Lung (tissue), 11 donors: ENCODE measurements at regions not wholly inside any gene's neighbourhood (a gene's known extent, or its start where the extent isn't known, plus 50 kb on each side); places are given as distances from the start of the nearest gene placed in this dataset.

Experiments
- ATAC-seq: fragments of 200-7000 bp; cut with Tn5 transposase; one replicate; pipeline ENCODE4 v1.9.1; 2020; ENCODE audit warnings: moderate number of reproducible peaks; ENCODE audit not compliant: insufficient read depth, low FRiP score
- DNase-seq, 3 donors: peaks; one replicate each; pipeline ENCODE4 v3.0.0-alpha.2; 2013 to 2017
- H3K27ac ChIP-seq, 2 donors: one replicate each; pipeline ENCODE4 v1.5.1; 2013; ENCODE audit warnings: mild to moderate bottlenecking in 2 of 2, moderate library complexity in 2 of 2, control low read depth in 1 of 2, inconsistent platforms in 1 of 2, low read depth in 1 of 2, low read length in 1 of 2
- H3K27me3 ChIP-seq, 3 donors: one replicate each; pipeline ENCODE4 v1.5.1; 2013; ENCODE audit warnings: low read length in 2 of 3; ENCODE audit not compliant: control insufficient read depth in 3 of 3, insufficient read depth in 3 of 3
- H3K36me3 ChIP-seq, 4 donors: one replicate each; pipeline ENCODE4 v1.5.1; 2013; ENCODE audit warnings: low read length in 4 of 4, mild to moderate bottlenecking in 1 of 4, moderate library complexity in 1 of 4; ENCODE audit not compliant: control insufficient read depth in 4 of 4, insufficient read depth in 4 of 4
- H3K4me1 ChIP-seq, 5 donors: one replicate each; pipeline ENCODE4 v1.5.1; 2013; ENCODE audit warnings: low read length in 5 of 5, mild to moderate bottlenecking in 2 of 5, moderate library complexity in 1 of 5; ENCODE audit not compliant: control insufficient read depth in 5 of 5, insufficient read depth in 5 of 5
- H3K4me3 ChIP-seq: one replicate; pipeline ENCODE4 v1.5.1; 2013; ENCODE audit warnings: mild to moderate bottlenecking, control low read depth, moderate library complexity
- H3K9ac ChIP-seq, 2 donors: one replicate each; pipeline ENCODE4 v1.5.1; 2013; ENCODE audit warnings: low read length in 2 of 2, control low read depth in 1 of 2; ENCODE audit not compliant: insufficient read depth in 1 of 2
- H3K9me3 ChIP-seq, 4 donors: one replicate each; pipeline ENCODE4 v1.5.1; 2013; ENCODE audit warnings: low read length in 3 of 4, mild to moderate bottlenecking in 1 of 4, moderate library complexity in 1 of 4; ENCODE audit not compliant: control insufficient read depth in 4 of 4, insufficient read depth in 3 of 4
- WGBS, 2 donors: extraction: QIAGEN DNeasy Blood & Tissue Kit; methylation state at CpG; one replicate each; pipeline ENCODE4 v1.1.7; 2013; 5-methylcytosine and 5-hydroxymethylcytosine counted together
- TF ChIP-seq, protein P1 (sequence below): IDR thresholded peaks from 2 replicates; pipeline ENCODE4 v1.5.1; 2012; ENCODE audit warnings: mild to moderate bottlenecking; ENCODE audit errors: control extremely low read depth, extremely low read depth
- donor health status: control.
- donor health status: control.
- donor health status: Bipolar disorder and iron deficiency.
- donor health status: healthy.
- donor health status: DM: yes; HTN: yes; CAD: no.

DNA sequence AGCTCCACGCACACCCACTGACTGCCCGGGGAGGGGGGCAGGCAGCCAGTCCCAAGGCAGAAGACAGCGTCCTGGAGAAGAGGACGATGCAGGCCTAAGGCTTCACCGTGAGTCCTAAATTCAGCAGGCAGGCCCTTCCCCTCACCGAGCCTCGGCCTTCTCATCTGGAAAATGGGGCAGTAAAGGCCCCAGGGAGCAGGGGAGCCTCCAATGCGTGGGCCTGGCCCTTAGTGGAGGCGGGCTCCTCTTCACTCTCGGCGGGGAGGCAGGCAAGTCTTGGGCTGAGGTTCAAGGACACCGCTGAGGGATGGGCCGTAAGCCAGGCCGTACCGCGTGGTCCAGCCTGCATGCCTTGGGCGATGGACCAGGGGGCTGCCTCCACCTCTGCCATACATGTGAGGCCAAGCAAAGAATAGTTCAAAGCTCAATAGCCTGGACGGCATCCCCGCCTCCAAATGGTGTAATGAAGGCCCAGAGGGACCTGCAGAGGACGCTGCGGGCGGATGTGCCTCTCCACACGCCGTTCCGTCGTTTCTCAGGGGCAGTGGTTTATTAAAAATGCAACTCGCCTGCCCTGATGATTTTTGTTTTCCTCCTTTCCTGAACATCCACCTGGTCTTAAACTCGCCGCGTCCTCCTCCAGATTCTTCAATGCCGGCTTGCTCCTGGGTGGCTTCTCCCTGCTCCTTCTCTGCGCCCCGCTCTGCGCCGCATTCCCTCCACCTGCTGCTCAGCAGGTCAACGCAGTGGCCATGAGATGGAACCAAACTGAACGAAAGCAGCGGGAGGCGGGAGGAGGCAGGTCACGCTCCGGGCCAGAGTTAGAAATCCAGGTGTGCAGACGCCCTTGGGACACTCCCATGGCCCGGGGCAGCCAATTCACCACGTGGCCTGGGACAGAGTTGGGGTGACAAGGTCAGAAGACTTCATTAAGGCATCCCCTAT is 627.8 kb downstream of the TBC1D22A start:
- DNase-seq (no peak), ATAC-seq (no peak)
- Histone ChIP-seq H3K36me3 (no peaks in the 10 kb centered on the region), H3K27ac (no peak overlapping the region), H3K27me3 (no peaks in the 10 kb centered on the region), H3K4me3 (no peak overlapping the region), H3K9ac (no peak overlapping the region), H3K4me1 (peaks cover 0 to 3% (median 0%) of the 10 kb centered on the region in 5 donors), H3K9me3 (no peaks in the 10 kb centered on the region)
- TF ChIP-seq, protein P1, sequence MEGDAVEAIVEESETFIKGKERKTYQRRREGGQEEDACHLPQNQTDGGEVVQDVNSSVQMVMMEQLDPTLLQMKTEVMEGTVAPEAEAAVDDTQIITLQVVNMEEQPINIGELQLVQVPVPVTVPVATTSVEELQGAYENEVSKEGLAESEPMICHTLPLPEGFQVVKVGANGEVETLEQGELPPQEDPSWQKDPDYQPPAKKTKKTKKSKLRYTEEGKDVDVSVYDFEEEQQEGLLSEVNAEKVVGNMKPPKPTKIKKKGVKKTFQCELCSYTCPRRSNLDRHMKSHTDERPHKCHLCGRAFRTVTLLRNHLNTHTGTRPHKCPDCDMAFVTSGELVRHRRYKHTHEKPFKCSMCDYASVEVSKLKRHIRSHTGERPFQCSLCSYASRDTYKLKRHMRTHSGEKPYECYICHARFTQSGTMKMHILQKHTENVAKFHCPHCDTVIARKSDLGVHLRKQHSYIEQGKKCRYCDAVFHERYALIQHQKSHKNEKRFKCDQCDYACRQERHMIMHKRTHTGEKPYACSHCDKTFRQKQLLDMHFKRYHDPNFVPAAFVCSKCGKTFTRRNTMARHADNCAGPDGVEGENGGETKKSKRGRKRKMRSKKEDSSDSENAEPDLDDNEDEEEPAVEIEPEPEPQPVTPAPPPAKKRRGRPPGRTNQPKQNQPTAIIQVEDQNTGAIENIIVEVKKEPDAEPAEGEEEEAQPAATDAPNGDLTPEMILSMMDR, result no peak
- WGBS, 2 donors, result 88 to 91% methylated on average over 44 of the region's 44 CpGs

DNA sequence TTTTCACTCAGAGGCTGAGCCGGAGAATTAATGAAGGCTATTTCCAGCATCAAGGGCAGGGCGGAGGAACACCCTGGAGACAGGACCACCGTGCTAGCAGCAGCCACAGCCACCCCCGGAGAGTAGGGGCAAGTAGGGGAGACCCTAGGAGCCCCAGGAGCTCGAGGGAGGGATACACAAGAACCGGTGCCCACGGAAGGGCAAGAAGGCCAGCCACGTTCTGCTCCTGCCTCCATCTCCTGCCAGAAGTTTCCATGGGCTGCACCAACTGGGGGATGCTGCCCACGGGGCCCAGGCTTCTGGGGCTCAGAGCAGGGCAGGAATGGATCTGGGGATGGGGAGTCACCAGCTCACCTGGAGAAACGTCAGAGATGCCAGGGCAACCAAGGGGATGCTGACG is 626.8 kb downstream of the TBC1D22A start:
- no peaks in the 10 kb centered on the region for H3K36me3 ChIP-seq
- H3K9ac ChIP-seq, result no peak overlapping the region
- no peaks in the 10 kb centered on the region for H3K27me3 ChIP-seq
- no peak for ATAC-seq
- H3K4me3 ChIP-seq, result no peak overlapping the region
- TF ChIP-seq, protein P1, result no peak
- no peaks in the 10 kb centered on the region for H3K4me1 ChIP-seq
- 72 to 78% methylated on average over 11 of the region's 11 CpGs for WGBS, 2 donors
- no peak overlapping the region for H3K27ac ChIP-seq
- H3K9me3 ChIP-seq, result no peaks in the 10 kb centered on the region
- DNase-seq, result no peak

DNA sequence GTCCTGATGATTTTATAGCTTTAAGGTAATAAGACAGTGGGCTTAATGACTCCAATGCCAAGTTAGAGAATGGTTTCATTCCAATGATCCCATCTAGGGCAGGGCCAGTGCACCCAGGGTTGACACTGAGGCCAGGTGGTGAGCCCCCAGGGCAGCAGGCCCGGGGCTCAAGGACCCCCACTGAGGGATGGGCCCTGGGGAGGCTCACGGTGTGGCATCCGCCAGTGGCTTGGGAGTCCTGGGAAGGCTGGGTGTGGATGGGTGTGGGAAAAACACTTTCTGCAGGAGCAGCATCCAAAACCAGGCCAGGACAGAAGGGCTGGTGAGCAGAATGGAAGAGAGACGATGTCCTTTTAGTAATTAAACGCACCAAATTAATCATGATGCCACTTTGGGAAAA is 626.3 kb downstream of the TBC1D22A start:
- Histone ChIP-seq H3K27ac (no peak overlapping the region), H3K9me3 (no peaks in the 10 kb centered on the region), H3K36me3 (no peaks in the 10 kb centered on the region), H3K4me1 (no peaks in the 10 kb centered on the region), H3K27me3 (no peaks in the 10 kb centered on the region), H3K9ac (no peak overlapping the region), H3K4me3 (no peak overlapping the region)
- TF ChIP-seq, protein P1, result no peak
- 56 to 66% methylated on average over 5 of the region's 5 CpGs for WGBS, 2 donors
- ATAC-seq (no peak), DNase-seq (no peak)
